ENCODE measurements at regions not wholly inside any gene's neighbourhood (a gene's known extent, or its start where the extent isn't known, plus 50 kb on each side); places are given as distances from the start of the nearest gene placed in this dataset.

DNA sequence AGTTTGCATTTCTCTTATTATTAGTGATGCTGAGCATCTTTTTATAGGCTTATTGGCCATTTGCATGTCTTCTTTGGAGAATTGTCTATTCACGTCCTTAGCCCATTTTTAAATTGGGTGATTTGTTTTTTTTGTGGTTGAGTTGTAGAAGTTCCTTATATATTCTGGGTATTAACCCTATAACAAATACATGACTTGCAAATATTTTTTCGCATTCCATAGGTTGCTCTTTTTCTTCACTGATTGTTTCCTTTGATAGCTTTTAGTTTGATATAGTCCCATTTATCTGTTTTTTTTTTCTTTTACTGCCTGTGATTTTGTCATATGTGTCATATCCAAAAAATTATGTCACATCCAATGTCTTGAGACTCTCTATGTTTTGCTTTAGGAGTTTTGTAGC lies 243.6 kb downstream of the GPD2 start:
- TF ChIP-seq MAFK (IDR thresholded peaks at IDR 0.05; ENCODE audit: low read depth, low read length) (no peak), NFE2L2 (IDR thresholded peaks at IDR 0.05; ENCODE audit: low read depth, low read length) (0 out of 2 replicates have a peak, but pooled peaks have one; percentile 7)
- TF ChIP-seq, protein P1, sequence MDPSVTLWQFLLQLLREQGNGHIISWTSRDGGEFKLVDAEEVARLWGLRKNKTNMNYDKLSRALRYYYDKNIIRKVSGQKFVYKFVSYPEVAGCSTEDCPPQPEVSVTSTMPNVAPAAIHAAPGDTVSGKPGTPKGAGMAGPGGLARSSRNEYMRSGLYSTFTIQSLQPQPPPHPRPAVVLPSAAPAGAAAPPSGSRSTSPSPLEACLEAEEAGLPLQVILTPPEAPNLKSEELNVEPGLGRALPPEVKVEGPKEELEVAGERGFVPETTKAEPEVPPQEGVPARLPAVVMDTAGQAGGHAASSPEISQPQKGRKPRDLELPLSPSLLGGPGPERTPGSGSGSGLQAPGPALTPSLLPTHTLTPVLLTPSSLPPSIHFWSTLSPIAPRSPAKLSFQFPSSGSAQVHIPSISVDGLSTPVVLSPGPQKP (IDR thresholded peaks at IDR 0.05; ENCODE audit: borderline replicate concordance, low read depth, low read length) = no peak
- Histone ChIP-seq H4K8ac (ENCODE audit: low read depth in 2 of 2, low read length in 2 of 2) (no peak overlapping the region), H3K4me3 (ENCODE audit: insufficient read depth, low read depth, low read length) (no peak overlapping the region), H3K4ac (ENCODE audit: low read depth, low read length) (no peak overlapping the region), H2BK5ac (ENCODE audit: low read depth, low read length, poor library complexity, severe bottlenecking) (no peak overlapping the region), H3K4me2 (ENCODE audit: low read depth, low read length) (no peak overlapping the region), H3K36me3 (ENCODE audit: control insufficient read depth, insufficient read depth, low read length) (no peaks in the 10 kb centered on the region), H3K9me1 (ENCODE audit: insufficient read depth, low read length) (no peaks in the 10 kb centered on the region), H3K14ac (replicated peaks; ENCODE audit: low read depth, low read length) (no peak overlapping the region), H3K4me1 (ENCODE audit: control insufficient read depth, insufficient read depth, low read length) (no peaks in the 10 kb centered on the region), H3K27me3 (ENCODE audit: control insufficient read depth, insufficient read depth, low read length) (no peaks in the 10 kb centered on the region), H4K20me1 (ENCODE audit: insufficient read depth, low read length) (no peaks in the 10 kb centered on the region), H3K9ac (ENCODE audit: low read depth, low read length) (no peak overlapping the region), H3K23ac (ENCODE audit: low read depth, low read length) (no peak overlapping the region), H2AK5ac (ENCODE audit: low read depth, low read length) (no peak overlapping the region), H2BK120ac (ENCODE audit: low read depth, low read length) (no peak overlapping the region), H3K56ac (ENCODE audit: extremely low read depth, insufficient read depth, low read length) (no peak overlapping the region), H3K18ac (ENCODE audit: low read depth, low read length) (no peak overlapping the region), H3K9me3 (ENCODE audit: control insufficient read depth, insufficient read depth, low read length) (no peaks in the 10 kb centered on the region), H4K5ac (ENCODE audit: low read depth, low read length) (no peak overlapping the region), H2BK20ac (ENCODE audit: low read depth, low read length) (no peak overlapping the region), H2AFZ (replicated peaks; ENCODE audit: low read length, poor library complexity) (no peak overlapping the region), H3K27ac (ENCODE audit: insufficient read depth, low read length) (no peak overlapping the region), H3K79me1 (ENCODE audit: low read depth in 1 of 2, low read length in 2 of 2) (no peaks in the 10 kb centered on the region), H4K91ac (ENCODE audit: insufficient read depth, low read depth, low read length) (no peak overlapping the region), H2AK9ac (replicated peaks; ENCODE audit: low read depth, low read length, poor library complexity) (no peak overlapping the region), H2BK15ac (ENCODE audit: low read depth, low read length) (no peak overlapping the region)
- POLR2A ChIA-PET (ENCODE audit: unreplicated experiment) = no interaction called here
- BruUV-seq (replicated peaks) = no TSS peak
- in situ Hi-C loops (cut with MboI; ENCODE audit: low sequenced_read_pairs) = no loop called here
- dilution Hi-C loops (cut with HindIII; ENCODE audit: low sequenced_read_pairs, unreplicated experiment) = no loop called here
- intact Hi-C loops (cut with micrococcal nuclease) = no loop called here
- no peak for DNase-seq
- no CpG with 5 or more reads among the region's 2 CpGs for WGBS, 2 experiments (ENCODE audit: extremely low coverage in 2 of 2, insufficient read length in 1 of 2)
- CTCF ChIA-PET = no interaction called here
- ATAC-seq (ENCODE audit: low read depth) = no peak

Data from IMR-90 (cell line).